Left renal cortex interstitium (tissue), 4 donors: ENCODE measurements at regions not wholly inside any gene's neighbourhood (a gene's known extent, or its start where the extent isn't known, plus 50 kb on each side); places are given as distances from the start of the nearest gene placed in this dataset.

Experiments used
- DNase-seq, 4 donors: peaks; one replicate each; pipeline ENCODE4 v3.0.0-alpha.2; 2013; ENCODE audit warnings: low read depth in 4 of 4, low spot score in 2 of 4, missing footprints in 1 of 4

DNA sequence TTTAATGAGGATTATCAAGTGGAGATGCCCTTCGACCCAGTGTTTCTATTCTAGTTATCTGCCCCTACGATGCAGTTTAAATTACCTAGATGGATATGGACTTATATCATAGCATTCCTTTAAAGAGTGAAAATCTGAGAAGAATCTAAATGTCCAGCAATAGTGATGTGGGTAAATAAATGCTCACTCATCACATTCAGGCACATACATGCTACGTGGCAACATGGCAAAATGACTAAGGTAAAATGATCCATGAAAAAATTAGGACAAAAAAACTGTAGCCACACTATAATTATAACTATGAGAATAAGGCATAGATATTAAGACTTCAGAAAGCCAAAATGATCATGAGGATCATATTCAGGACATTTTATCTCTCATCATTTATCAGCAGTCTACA lies 82.4 kb upstream of the PDE1C start:
- no peak for DNase-seq

- no peak for DNase-seq
These were observed 80.4 kb upstream of the PDE1C start for GRCh38 chr7:32150589-32150988.

GRCh38 chr7:32150039-32150438 lies 79.8 kb upstream of the PDE1C start:
- no peak for DNase-seq

DNA sequence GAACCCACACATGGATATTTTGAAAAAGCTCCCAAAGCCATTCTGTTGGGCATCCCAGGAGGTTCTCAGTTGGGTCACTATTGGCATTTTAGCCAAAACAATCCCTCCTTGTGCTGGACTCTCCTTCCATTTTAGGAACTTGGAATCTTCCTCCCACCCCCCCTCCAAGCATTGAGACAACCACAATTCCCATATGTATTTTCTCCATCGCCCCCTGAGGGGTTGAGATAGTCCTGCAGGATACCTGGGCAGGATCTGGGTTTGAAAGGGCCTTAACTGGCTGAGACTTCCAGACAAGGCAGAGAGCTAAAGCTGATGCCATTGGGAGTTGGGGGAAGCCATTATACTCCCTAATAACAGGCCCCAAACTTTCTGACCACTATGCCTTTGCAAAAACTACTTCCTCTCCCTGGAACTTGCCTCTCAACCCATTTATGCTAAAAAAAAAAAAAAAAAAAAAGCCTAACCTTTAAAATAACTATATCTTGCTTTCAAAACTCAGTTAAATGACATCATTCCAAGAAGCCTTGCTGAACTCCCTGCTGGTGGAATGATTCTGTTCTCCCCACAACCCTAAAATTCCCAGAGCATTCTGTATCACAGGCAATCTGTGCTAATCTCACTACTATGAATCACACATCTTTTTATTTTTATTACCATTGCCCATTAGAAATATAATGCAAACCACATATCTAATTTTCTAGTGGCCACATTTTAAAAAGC lies 77.5 kb upstream of the PDE1C start:
- no peak for DNase-seq

GRCh38 chr7:32145911-32146310 lies 75.7 kb upstream of the PDE1C start:
- DNase-seq = no peak

GRCh38 chr7:32144676-32145075 lies 74.5 kb upstream of the PDE1C start:
- DNase-seq = no peak

GRCh38 chr7:32143301-32143700 lies 73.1 kb upstream of the PDE1C start:
- no peak for DNase-seq

DNA sequence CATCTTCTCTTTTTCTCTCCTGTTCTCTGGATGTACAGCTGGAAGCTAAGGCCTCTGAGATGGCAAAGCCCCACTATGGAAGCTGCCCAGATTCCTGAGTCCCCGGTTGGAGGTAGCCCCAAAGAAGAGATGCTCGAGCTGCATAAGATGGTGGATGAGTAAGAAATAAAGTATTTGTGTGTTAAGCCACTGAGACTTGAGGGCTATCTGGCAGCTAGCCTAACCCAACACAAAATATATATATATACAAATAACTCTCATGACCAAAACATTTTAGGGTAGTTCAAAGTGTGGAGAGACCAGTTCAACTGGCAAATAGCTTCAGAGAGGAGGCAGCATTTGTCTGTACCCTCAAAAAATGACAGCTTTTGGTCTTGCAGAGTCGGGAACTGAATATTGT lies 72.4 kb upstream of the PDE1C start:
- DNase-seq = no peak

DNA sequence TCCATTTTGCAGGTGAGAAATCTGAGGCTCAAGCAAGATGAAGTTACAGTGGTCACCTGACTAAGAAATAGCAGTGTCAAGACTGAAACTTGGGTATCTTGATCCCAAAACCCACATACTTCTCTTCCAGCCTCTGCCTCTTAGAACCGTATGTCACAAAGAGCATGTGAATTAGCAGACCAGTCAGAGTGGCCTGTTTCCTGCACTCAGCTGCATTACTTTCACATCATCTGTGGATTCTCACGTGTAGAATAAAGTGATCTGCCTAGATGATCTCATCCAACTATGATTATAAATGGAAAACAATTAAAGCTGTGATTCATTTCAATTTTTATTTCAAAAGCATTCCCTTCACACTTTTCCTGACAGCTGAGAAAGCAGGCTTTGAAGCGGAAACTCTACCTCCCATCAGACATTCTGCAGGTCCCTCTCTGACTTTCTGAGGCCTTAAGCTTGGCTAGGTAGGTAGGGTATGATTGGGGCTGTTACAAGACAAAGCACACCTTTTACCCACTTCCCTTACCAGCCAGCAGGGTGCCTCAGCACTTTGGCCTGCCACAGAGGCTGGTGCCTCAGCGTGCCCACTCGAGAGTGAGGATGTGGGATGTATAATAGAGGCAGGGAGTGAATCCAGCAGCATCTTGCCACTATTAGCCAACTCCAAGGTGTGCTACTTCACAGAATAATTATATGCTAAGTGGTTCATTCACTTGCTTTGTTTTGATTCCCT lies 70.2 kb upstream of the PDE1C start:
- DNase-seq = no peak

DNA sequence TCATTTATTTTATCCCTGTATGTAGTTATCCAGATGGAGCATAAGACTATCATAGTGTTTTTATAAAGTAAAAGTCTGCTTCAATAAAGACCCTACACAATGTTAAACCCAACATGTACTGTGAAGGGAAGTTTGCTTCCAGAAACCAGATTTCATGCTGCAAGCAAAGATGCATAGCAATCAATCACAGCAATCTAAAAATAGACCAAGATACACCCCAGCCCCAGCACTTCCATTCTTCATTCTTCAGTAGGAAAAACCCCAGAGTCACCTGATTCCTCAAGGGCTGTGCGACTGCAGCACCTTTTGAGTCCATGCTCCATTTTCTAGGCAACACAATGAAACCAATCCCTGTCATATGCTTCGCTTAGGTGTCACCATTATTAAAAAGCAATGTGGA lies 66.9 kb upstream of the PDE1C start:
- no peak for DNase-seq

DNA sequence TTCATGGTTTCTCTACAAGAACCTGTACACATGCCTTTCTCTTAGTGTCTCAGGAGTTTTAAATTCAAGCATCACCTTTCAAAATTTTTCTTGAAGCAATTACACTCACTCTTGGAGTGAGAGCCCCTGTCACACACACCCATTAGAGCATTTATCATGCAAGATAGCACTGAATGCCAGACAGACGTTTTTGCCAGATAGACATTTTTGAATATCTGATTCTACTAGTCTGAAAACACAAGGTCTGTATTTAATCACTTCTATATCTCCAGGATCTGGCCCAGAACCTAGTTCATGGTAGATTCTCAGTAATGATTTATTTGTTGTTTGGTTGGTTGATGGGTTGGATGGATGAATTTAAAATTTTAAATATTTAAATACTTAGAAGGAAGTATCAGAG lies 60.9 kb upstream of the PDE1C start:
- no peak for DNase-seq

DNA sequence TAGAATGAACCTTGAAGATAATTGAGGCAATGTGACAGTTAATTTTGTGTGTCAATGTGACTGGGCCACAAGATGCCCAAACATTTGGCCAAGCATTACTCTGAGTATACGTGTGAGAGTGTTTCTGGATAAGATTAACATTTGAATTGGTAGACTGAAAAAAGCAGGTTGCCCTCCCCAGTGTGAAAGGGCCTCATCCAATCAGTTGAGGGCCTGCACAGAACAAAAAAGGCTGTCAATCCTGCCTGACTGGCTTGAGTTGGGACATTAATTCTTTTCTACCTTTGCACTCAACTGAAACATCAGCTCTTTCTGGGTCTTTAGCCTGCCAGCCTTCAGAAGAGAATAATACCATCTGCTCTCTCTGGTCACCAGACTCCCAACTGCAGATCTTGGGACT lies 56.6 kb upstream of the PDE1C start:
- DNase-seq = no peak
